SK-N-SH (cell line): ENCODE measurements at regions not wholly inside any gene's neighbourhood (a gene's known extent, or its start where the extent isn't known, plus 50 kb on each side); places are given as distances from the start of the nearest gene placed in this dataset.

Experiments used
- CHD2 ChIP-seq: fragments of 150-350 bp; IDR thresholded peaks from 2 replicates; pipeline ENCODE4 v1.6.1; 2018; ENCODE audit warnings: low read length; ENCODE audit not compliant: partially characterized antibody
- EP300 ChIP-seq, 2 experiments: IDR thresholded peaks; 2 replicates each; pipeline versions ENCODE4 v1.4.0 to v1.6.1; 2012; ENCODE audit warnings: borderline replicate concordance in 1 of 2, low read depth in 1 of 2, low read length in 1 of 2
- EZH2phosphoT487 ChIP-seq: fragments of 200-600 bp; sonication (generic); IDR thresholded peaks from 2 replicates; pipeline ENCODE4 v1.6.1; 2017; ENCODE audit warnings: low read depth, mixed run types, mild to moderate bottlenecking, antibody characterized with exemption, moderate library complexity, borderline replicate concordance
- GABPA ChIP-seq: IDR thresholded peaks from 2 replicates; pipeline ENCODE4 v1.4.0; 2012; ENCODE audit warnings: low read depth, mild to moderate bottlenecking
- POLR2AphosphoS5 ChIP-seq: IDR thresholded peaks from 2 replicates; pipeline ENCODE4 v1.6.1; 2012; ENCODE audit warnings: low read depth, low read length
- RAD21 ChIP-seq: IDR thresholded peaks from 2 replicates; pipeline ENCODE4 v1.6.1; 2012; ENCODE audit warnings: mild to moderate bottlenecking, low read length
- RCOR1 ChIP-seq: fragments of 150-350 bp; IDR thresholded peaks from 2 replicates; pipeline ENCODE4 v1.6.1; 2017; ENCODE audit warnings: antibody characterized with exemption, low read length
- TCF12 ChIP-seq: IDR thresholded peaks from 2 replicates; pipeline ENCODE4 v1.4.0; 2012
- YY1 ChIP-seq: IDR thresholded peaks from 2 replicates; pipeline ENCODE4 v1.4.0; 2012; ENCODE audit warnings: low read depth, mild to moderate bottlenecking
- TF ChIP-seq, protein P1 (sequence below): fragments of 200-600 bp; sonication (generic); IDR thresholded peaks from 2 replicates; pipeline ENCODE4 v1.6.1; 2017; ENCODE audit warnings: antibody characterized with exemption, mild to moderate bottlenecking, moderate library complexity
- TF ChIP-seq, protein P2 (sequence below): IDR thresholded peaks from 2 replicates; pipeline ENCODE4 v1.4.0; 2012; ENCODE audit warnings: low read depth, borderline replicate concordance
- TF ChIP-seq, protein P3 (sequence below): IDR thresholded peaks from 2 replicates; pipeline ENCODE4 v1.4.0; 2012; ENCODE audit warnings: low read depth
- TF ChIP-seq, protein P4 (sequence below): IDR thresholded peaks from 2 replicates; pipeline ENCODE4 v1.6.1; 2012; ENCODE audit warnings: mild to moderate bottlenecking, low read depth, low read length, moderate library complexity
- TF ChIP-seq, protein P5 (sequence below): IDR thresholded peaks from 2 replicates; pipeline ENCODE4 v1.4.0; 2012; ENCODE audit warnings: low read depth, borderline replicate concordance

DNA sequence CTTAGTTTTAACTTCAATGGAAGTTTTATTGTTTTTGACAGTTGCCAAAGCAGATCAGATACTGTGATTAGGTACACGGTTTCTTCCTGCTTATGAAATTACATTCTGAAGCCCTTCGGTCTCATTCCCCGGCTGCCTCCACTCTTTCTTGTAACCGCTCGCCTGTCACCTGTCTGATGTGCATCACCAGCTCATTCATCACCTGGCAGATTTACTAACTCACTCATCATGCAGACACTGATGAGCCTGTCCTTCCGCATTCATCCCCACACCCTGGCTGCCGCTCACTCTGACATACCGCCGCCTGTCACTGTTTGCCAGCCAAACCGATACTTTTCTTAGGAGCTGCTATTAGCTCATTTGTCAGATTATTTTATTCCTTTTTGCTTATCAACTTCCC is 82.8 kb upstream of the NSMCE3 start:
- TF ChIP-seq, protein P1, sequence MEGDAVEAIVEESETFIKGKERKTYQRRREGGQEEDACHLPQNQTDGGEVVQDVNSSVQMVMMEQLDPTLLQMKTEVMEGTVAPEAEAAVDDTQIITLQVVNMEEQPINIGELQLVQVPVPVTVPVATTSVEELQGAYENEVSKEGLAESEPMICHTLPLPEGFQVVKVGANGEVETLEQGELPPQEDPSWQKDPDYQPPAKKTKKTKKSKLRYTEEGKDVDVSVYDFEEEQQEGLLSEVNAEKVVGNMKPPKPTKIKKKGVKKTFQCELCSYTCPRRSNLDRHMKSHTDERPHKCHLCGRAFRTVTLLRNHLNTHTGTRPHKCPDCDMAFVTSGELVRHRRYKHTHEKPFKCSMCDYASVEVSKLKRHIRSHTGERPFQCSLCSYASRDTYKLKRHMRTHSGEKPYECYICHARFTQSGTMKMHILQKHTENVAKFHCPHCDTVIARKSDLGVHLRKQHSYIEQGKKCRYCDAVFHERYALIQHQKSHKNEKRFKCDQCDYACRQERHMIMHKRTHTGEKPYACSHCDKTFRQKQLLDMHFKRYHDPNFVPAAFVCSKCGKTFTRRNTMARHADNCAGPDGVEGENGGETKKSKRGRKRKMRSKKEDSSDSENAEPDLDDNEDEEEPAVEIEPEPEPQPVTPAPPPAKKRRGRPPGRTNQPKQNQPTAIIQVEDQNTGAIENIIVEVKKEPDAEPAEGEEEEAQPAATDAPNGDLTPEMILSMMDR: no peak
- TF ChIP-seq GABPA: no peak
- no peak for TF ChIP-seq TCF12
- TF ChIP-seq, protein P2, sequence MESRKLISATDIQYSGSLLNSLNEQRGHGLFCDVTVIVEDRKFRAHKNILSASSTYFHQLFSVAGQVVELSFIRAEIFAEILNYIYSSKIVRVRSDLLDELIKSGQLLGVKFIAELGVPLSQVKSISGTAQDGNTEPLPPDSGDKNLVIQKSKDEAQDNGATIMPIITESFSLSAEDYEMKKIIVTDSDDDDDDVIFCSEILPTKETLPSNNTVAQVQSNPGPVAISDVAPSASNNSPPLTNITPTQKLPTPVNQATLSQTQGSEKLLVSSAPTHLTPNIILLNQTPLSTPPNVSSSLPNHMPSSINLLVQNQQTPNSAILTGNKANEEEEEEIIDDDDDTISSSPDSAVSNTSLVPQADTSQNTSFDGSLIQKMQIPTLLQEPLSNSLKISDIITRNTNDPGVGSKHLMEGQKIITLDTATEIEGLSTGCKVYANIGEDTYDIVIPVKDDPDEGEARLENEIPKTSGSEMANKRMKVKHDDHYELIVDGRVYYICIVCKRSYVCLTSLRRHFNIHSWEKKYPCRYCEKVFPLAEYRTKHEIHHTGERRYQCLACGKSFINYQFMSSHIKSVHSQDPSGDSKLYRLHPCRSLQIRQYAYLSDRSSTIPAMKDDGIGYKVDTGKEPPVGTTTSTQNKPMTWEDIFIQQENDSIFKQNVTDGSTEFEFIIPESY: no peak
- TF ChIP-seq, protein P3, sequence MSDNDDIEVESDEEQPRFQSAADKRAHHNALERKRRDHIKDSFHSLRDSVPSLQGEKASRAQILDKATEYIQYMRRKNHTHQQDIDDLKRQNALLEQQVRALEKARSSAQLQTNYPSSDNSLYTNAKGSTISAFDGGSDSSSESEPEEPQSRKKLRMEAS: no peak
- no peak for TF ChIP-seq CHD2
- no peak for TF ChIP-seq EZH2phosphoT487
- no peak for TF ChIP-seq RCOR1
- no peak for TF ChIP-seq EP300 (IDR thresholded peaks at IDR 0.05; ENCODE audit: borderline replicate concordance in 1 of 2, low read depth in 1 of 2, low read length in 1 of 2)
- TF ChIP-seq, protein P4, sequence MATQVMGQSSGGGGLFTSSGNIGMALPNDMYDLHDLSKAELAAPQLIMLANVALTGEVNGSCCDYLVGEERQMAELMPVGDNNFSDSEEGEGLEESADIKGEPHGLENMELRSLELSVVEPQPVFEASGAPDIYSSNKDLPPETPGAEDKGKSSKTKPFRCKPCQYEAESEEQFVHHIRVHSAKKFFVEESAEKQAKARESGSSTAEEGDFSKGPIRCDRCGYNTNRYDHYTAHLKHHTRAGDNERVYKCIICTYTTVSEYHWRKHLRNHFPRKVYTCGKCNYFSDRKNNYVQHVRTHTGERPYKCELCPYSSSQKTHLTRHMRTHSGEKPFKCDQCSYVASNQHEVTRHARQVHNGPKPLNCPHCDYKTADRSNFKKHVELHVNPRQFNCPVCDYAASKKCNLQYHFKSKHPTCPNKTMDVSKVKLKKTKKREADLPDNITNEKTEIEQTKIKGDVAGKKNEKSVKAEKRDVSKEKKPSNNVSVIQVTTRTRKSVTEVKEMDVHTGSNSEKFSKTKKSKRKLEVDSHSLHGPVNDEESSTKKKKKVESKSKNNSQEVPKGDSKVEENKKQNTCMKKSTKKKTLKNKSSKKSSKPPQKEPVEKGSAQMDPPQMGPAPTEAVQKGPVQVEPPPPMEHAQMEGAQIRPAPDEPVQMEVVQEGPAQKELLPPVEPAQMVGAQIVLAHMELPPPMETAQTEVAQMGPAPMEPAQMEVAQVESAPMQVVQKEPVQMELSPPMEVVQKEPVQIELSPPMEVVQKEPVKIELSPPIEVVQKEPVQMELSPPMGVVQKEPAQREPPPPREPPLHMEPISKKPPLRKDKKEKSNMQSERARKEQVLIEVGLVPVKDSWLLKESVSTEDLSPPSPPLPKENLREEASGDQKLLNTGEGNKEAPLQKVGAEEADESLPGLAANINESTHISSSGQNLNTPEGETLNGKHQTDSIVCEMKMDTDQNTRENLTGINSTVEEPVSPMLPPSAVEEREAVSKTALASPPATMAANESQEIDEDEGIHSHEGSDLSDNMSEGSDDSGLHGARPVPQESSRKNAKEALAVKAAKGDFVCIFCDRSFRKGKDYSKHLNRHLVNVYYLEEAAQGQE: no peak
- no peak for TF ChIP-seq POLR2AphosphoS5
- no peak for TF ChIP-seq RAD21
- no peak for TF ChIP-seq YY1
- TF ChIP-seq, protein P5, sequence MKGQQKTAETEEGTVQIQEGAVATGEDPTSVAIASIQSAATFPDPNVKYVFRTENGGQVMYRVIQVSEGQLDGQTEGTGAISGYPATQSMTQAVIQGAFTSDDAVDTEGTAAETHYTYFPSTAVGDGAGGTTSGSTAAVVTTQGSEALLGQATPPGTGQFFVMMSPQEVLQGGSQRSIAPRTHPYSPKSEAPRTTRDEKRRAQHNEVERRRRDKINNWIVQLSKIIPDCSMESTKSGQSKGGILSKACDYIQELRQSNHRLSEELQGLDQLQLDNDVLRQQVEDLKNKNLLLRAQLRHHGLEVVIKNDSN: no peak
